ENCODE measurements at regions not wholly inside any gene's neighbourhood (a gene's known extent, or its start where the extent isn't known, plus 50 kb on each side); places are given as distances from the start of the nearest gene placed in this dataset.

DNA sequence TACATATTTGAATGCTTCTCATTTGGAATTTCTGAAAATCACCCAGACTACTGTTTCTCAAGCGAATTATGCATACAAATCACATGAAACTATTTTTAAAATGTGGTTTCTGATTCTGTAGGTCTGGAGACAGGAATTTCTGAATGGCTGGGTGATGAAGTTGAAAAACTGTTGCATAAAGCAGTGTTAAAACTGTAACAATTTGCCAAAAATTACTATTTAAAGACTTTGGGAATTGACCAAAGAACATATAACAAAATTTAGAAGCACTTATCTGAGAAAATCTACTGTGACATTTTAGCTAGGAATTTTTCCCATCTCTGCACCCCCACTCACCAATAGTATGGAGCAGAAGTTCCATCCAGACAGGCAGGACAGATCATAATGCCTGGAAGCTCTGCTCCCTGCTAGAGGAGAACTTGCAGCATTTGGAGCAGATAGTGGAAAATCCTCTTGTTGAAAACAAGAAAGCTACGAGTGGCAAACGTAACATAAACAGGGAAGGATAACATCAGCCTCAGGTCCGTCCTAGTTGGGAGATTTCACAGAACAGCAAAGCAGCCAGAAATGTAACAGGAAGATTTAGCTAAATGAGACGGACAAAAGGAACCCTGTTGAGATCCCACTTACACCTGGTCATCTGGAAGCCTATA, 132.3 kb upstream of the MCTP2 start:
- TF ChIP-seq, protein P1, sequence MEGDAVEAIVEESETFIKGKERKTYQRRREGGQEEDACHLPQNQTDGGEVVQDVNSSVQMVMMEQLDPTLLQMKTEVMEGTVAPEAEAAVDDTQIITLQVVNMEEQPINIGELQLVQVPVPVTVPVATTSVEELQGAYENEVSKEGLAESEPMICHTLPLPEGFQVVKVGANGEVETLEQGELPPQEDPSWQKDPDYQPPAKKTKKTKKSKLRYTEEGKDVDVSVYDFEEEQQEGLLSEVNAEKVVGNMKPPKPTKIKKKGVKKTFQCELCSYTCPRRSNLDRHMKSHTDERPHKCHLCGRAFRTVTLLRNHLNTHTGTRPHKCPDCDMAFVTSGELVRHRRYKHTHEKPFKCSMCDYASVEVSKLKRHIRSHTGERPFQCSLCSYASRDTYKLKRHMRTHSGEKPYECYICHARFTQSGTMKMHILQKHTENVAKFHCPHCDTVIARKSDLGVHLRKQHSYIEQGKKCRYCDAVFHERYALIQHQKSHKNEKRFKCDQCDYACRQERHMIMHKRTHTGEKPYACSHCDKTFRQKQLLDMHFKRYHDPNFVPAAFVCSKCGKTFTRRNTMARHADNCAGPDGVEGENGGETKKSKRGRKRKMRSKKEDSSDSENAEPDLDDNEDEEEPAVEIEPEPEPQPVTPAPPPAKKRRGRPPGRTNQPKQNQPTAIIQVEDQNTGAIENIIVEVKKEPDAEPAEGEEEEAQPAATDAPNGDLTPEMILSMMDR (conservative IDR thresholded peaks at IDR 0.05; ENCODE audit: low read length), result no peak
- TF ChIP-seq EZH2phosphoT487 (IDR thresholded peaks at IDR 0.05; ENCODE audit: borderline replicate concordance), result no peak

All from Loucy (cell line).